C4-2B (cell line): ENCODE measurements at regions not wholly inside any gene's neighbourhood (a gene's known extent, or its start where the extent isn't known, plus 50 kb on each side); places are given as distances from the start of the nearest gene placed in this dataset.

Source experiments
- H3K27ac ChIP-seq: fragments of 450-650 bp; 2 replicates; pipeline ENCODE4 v1.5.1; 2017
- ZFX ChIP-seq: fragments of 450-650 bp; IDR thresholded peaks from 2 replicates; pipeline ENCODE4 v1.6.1; 2017
- TF ChIP-seq, protein P1 (sequence below): fragments of 450-650 bp; conservative IDR thresholded peaks from 2 replicates; pipeline ENCODE4 v1.5.1; 2017; ENCODE audit warnings: mild to moderate bottlenecking

DNA sequence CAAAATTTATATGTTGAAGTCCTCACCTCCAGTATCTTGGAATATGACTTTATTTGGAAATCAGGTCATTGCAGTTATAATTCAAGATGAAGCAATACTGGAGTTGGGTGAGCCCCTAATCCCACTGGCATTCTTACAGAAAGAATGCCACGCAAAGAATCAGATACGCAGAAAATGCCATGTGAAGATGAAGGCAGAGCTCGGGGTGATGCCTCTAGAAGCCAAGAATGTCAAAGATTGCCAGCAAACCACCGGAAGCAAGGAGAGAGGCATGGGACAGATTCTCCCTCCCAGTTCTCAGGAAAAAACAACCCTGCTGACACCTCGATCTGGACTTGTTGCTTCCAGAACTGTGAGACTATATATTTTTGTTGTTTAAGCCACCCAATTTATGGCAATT lies 273.4 kb upstream of the CITED2 start:
- H3K27ac ChIP-seq: no peak overlapping the region
- TF ChIP-seq, protein P1, sequence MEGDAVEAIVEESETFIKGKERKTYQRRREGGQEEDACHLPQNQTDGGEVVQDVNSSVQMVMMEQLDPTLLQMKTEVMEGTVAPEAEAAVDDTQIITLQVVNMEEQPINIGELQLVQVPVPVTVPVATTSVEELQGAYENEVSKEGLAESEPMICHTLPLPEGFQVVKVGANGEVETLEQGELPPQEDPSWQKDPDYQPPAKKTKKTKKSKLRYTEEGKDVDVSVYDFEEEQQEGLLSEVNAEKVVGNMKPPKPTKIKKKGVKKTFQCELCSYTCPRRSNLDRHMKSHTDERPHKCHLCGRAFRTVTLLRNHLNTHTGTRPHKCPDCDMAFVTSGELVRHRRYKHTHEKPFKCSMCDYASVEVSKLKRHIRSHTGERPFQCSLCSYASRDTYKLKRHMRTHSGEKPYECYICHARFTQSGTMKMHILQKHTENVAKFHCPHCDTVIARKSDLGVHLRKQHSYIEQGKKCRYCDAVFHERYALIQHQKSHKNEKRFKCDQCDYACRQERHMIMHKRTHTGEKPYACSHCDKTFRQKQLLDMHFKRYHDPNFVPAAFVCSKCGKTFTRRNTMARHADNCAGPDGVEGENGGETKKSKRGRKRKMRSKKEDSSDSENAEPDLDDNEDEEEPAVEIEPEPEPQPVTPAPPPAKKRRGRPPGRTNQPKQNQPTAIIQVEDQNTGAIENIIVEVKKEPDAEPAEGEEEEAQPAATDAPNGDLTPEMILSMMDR: no peak
- TF ChIP-seq ZFX: no peak

DNA sequence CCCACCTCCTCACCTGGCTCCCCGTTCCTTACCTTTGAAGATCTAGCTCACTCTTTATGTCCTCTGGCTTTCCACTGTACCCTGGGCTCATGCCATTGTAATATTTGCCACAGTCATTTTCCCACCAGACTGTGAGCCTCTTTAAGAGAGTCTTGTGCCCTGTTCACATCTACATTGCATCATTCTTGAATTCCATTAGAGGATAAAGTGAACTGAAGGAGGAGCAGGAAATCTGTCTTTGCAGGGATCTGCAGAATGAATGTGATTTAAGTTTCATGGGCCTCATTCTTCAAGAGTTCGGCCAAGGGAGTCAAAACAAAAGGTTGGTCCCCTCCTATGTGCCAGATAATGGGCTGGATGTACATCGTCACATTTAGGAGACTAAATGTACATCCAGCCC lies 272.6 kb upstream of the CITED2 start:
- H3K27ac ChIP-seq: no peak overlapping the region
- TF ChIP-seq, protein P1: no peak
- TF ChIP-seq ZFX: no peak

DNA sequence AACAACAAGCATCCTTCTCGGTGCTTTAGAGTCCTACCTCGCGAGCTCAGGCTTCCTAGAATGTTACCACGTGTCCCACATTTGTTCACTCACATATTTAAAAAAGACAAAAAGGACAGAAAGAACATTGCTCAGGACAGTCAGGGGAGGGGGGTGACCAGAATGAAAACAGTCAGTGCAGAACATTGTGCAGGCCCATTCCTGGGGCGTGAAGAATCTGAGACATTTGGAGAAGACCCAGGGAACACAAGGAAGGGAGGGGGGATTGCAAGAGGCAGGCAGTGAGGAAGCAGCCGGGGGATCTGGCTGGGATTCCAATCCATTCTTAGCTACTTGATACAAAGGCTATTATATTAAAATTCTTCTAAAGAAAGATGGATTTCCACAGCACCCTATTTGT lies 270.4 kb upstream of the CITED2 start:
- H3K27ac ChIP-seq: no peak overlapping the region
- TF ChIP-seq, protein P1: no peak
- no peak for TF ChIP-seq ZFX

DNA sequence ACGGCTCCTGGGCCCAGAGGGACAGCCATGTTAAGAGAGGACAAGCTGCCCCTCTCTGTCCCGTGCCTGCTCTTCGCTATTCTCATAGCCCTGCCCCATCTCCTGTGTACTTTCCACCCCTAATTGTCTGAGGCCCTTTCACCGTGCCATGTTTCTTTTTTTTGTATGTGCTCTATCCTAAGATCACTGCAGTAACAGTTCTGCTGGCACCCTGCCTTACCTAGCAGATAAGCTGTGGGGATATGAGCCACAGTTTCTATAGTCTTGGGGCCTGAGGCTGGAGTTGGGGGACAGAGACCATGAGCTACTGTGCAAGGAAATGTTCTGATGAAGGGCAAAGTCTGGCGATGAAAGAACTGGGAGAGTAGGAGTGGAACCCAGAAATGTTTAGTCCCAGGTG lies 269.5 kb upstream of the CITED2 start:
- no peak for TF ChIP-seq ZFX
- no peak overlapping the region for H3K27ac ChIP-seq

DNA sequence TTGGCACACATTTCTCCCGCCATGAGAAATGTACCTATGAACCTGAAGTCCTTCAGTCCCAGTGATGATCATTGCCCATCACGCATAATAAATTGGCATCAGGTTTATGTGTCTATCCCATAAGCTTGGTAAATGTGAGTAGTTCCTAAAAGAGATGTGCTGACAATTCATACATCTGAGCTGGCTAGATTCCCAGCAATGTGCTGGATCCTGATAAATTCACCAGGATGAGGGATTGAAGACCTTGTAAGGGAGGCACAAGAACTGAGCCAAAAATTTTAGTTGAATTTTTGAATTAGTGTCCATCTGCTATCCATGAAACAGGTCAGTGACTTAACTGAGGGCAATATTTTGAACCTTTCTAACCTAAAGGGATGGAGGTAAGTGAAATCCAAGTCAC lies 267.9 kb upstream of the CITED2 start:
- TF ChIP-seq, protein P1: no peak
- TF ChIP-seq ZFX: no peak
- H3K27ac ChIP-seq: no peak overlapping the region

DNA sequence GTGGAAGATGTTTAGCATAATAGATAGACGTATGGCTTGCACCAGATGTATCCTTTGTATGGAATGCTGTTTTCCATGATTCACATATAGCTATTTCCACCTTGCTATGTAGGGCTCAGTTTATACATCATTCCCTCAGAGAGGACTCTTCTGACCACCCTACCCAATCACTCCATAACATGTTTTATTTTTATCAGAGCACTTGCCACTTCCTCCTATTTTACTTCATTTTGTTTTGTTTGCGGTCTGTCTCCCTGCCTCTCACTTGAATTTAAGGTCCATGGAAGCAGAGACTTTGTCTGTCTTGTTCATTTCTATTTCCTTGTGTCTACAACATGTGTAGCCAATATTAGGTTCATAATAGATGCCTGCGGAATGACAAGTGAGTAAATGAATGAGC lies 266.9 kb upstream of the CITED2 start:
- TF ChIP-seq ZFX: no peak
- TF ChIP-seq, protein P1: no peak
- H3K27ac ChIP-seq: no peak overlapping the region

DNA sequence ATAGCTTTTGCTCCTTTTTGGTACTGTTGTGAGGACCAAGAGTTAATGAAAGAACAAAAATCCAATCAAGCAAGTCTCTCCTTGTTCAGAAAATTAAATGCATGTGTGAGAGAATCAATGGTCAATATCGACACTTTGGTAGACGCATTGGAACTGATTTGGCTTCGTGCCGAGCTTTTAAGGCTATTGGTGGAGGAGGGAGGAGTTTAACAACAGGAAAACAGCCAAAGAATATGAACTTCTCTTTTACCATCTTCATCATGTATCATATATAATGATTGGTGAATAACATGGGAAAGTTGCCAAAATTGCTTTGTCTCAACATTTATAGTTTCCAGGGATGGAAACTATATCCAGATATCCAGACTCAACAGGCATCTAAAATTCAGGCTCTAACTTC lies 266.5 kb upstream of the CITED2 start:
- H3K27ac ChIP-seq: no peak overlapping the region
- TF ChIP-seq, protein P1: no peak
- TF ChIP-seq ZFX: no peak

DNA sequence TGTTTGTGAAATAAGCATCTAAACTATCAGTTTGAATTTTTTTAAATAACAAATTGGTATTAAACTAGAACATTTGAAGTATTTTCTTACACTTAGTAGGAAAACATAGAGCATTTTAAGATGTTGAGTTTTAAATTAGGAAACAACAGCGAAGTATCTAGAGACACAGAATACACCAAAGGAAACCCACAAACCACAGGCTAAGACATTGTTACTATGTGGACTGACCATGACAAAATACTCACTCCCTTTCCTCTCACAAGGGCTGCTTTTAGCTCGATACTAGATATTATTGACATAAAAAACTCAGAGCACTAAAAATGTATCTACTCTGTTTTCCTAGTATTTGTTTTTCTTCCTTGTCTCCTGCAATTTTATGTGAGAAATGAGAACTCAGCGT lies 266.0 kb upstream of the CITED2 start:
- TF ChIP-seq, protein P1: no peak
- TF ChIP-seq ZFX: no peak
- H3K27ac ChIP-seq: no peak overlapping the region
